Thoracic aorta (tissue), 2 donors: ENCODE measurements at regions not wholly inside any gene's neighbourhood (a gene's known extent, or its start where the extent isn't known, plus 50 kb on each side); places are given as distances from the start of the nearest gene placed in this dataset.

Source experiments
- ATAC-seq: fragments of 150-250 bp; one replicate; pipeline ENCODE4 v1.8.0; 2017; ENCODE audit warnings: low read depth; ENCODE audit not compliant: insufficient number of reproducible peaks, low FRiP score
- DNase-seq: peaks from one replicate; pipeline ENCODE4 v3.0.0-alpha.2; 2020; ENCODE audit warnings: low spot score
- H3K27ac ChIP-seq, 2 donors: fragments of 200-600 bp; sonication (generic); 1 replicate in 1 of 2; 2 replicates in 1 of 2; pipeline ENCODE4 v1.5.1; 2016; ENCODE audit warnings: mild to moderate bottlenecking in 2 of 2, moderate library complexity in 2 of 2
- H3K27me3 ChIP-seq: fragments of 200-600 bp; sonication (generic); replicated peaks from 2 replicates; pipeline ENCODE4 v1.6.0; 2016; ENCODE audit warnings: mild to moderate bottlenecking; ENCODE audit not compliant: insufficient read depth
- H3K36me3 ChIP-seq: fragments of 200-600 bp; sonication (generic); one replicate; pipeline ENCODE4 v1.5.1; 2016
- H3K4me1 ChIP-seq, 2 donors: fragments of 200-600 bp; sonication (generic); 1 replicate in 1 of 2; 2 replicates in 1 of 2; pipeline versions ENCODE4 v1.5.1 to v1.6.0; 2016; ENCODE audit warnings: low read depth in 2 of 2, mild to moderate bottlenecking in 1 of 2; ENCODE audit not compliant: control insufficient read depth in 1 of 2
- H3K4me3 ChIP-seq: fragments of 200-600 bp; sonication (generic); 2 replicates; pipeline ENCODE4 v1.5.1; 2016; ENCODE audit warnings: mild to moderate bottlenecking
- H3K9me3 ChIP-seq: fragments of 200-600 bp; sonication (generic); 2 replicates; pipeline ENCODE4 v1.5.1; 2016
- TF ChIP-seq, protein P1 (sequence below): fragments of 200-600 bp; sonication (generic); IDR thresholded peaks from one replicate; pipeline ENCODE4 v1.5.1; 2019; ENCODE audit warnings: antibody characterized with exemption

DNA sequence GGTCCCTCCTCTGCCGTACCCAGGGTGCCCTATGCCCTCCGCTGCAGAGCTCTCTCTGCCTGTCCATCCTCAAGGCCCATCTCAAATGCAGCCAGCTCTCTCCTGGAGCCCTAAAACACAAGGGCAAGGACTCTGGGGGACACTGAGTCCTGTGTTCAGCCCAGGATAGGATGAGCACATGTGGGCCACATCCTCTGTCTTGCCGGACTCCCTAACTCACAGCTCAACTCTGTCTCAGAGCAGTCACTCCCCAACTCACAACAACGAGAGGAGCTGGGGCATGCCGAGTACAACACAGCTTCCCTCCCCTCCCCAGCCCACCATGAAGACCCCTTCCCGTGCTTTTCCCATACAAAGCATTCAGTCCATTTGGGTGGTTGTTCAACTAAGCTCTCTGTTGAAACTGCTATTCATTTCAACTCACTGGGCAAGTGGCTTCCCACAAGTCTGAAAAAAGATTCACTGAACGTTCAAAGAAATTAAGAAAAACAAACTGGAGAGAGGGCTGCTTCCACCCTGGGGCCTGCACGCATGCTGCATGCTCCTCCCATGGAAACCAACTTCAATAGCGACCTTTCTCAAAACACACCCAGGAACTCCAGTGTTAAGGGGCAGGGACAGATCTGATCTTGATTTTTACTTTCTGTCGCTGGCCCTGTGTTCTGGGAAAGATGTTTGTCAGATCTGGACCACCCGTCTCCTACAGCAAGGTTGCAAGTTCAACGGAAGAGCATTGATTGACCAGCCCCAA, 124.3 kb upstream of the IGF1R start:
- peak overlapping the region; percentile 89 to 93 for H3K27ac ChIP-seq
- no peak overlapping the region for H3K4me3 ChIP-seq
- no peaks in the 10 kb centered on the region for H3K36me3 ChIP-seq
- no peaks in the 10 kb centered on the region for H3K27me3 ChIP-seq
- no peaks in the 10 kb centered on the region for H3K9me3 ChIP-seq
- no peak for DNase-seq
- peaks cover 13 to 35% of the 10 kb centered on the region in 2 donors for H3K4me1 ChIP-seq
- TF ChIP-seq, protein P1, sequence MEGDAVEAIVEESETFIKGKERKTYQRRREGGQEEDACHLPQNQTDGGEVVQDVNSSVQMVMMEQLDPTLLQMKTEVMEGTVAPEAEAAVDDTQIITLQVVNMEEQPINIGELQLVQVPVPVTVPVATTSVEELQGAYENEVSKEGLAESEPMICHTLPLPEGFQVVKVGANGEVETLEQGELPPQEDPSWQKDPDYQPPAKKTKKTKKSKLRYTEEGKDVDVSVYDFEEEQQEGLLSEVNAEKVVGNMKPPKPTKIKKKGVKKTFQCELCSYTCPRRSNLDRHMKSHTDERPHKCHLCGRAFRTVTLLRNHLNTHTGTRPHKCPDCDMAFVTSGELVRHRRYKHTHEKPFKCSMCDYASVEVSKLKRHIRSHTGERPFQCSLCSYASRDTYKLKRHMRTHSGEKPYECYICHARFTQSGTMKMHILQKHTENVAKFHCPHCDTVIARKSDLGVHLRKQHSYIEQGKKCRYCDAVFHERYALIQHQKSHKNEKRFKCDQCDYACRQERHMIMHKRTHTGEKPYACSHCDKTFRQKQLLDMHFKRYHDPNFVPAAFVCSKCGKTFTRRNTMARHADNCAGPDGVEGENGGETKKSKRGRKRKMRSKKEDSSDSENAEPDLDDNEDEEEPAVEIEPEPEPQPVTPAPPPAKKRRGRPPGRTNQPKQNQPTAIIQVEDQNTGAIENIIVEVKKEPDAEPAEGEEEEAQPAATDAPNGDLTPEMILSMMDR = no peak
- ATAC-seq = no peak

DNA sequence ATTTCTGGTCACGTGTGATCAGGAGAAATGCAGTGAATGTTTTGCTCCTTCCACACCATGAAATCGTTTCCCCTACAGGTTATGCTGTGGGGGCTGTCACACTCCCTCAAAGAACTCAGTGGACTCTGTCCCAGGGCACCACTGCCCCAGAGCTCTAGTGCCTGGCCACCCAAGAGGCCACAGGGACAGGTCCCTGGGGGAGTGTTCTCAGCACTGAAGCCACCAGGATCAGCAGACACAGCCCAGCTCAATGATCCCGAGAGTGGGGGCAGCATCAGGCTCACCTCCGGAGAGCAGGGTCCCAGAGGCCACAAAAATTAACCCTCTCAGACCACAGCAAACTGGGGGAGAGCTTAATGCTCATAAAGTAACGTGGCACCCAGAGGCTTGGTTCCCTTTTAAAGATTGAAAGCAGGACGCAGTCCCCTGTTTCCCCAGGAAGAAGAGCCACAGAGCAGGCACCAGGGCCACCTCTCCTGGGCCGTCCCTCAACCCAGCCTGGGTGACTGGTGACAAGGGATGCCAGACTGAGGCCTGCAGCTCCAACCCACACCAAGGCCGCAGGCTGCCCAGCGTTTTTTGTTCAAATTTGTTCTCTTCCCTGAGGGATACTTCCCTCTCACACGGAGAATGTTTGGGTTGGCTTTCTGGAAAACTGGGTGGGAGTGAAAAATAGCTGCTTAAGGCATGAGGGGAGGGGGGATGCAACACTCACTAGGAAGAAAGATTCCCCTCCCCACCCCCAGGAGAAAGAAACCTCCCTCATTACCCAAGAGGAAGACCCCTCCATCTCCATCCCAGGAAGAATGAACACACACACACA, 123.3 kb upstream of the IGF1R start:
- Histone ChIP-seq H3K27ac (peak overlapping the region; percentile 89 to 93), H3K4me1 (peaks cover 13 to 32% of the 10 kb centered on the region in 2 donors), H3K27me3 (no peaks in the 10 kb centered on the region), H3K4me3 (peak overlapping the region; percentile 60), H3K9me3 (no peaks in the 10 kb centered on the region), H3K36me3 (no peaks in the 10 kb centered on the region)
- TF ChIP-seq, protein P1 = no peak
- ATAC-seq = no peak
- no peak for DNase-seq

DNA sequence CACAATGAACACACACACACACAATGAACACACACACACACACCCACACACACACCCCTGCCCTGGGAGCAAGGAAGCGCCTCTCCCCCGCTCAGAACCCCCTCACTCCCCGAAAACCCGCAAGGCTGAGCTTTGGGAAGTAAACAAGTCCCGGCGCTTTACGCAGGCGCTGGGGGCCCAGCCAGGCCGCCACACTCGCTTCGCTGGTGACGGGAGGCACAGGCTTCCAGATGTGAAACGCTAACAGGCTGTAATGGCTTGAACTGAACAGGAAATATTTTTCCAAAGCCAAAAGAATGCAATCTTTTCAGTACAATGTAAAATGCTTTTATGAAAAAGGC, 122.7 kb upstream of the IGF1R start:
- Histone ChIP-seq H3K27me3 (no peaks in the 10 kb centered on the region), H3K4me3 (peak overlapping the region; percentile 60), H3K36me3 (no peaks in the 10 kb centered on the region), H3K27ac (peak overlapping the region; percentile 89 to 93), H3K4me1 (peaks cover 13 to 32% of the 10 kb centered on the region in 2 donors), H3K9me3 (no peaks in the 10 kb centered on the region)
- no peak for ATAC-seq
- TF ChIP-seq, protein P1 = no peak
- DNase-seq = no peak

DNA sequence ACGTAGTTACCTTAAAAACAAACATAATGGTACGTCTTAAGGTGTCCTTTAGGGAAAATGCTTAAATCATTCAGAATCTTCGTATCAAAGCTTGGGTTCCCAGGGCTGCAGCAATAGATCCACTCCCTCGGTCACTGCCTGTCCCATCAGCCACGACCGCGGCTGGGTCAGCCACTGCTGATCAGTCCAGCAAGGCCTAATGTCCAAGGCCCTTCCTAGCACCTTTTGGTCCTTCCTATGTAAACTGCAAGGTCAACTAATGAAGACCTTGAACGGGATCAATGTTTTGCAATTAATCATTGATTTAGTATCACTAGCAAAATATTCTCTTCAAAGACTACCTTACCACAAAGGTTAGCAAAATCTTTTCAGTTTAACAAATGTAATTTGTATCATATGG, 122.2 kb upstream of the IGF1R start:
- TF ChIP-seq, protein P1 = no peak
- DNase-seq (no peak), ATAC-seq (no peak)
- no peaks in the 10 kb centered on the region for H3K36me3 ChIP-seq
- peak overlapping the region; percentile 60 for H3K4me3 ChIP-seq
- peaks cover 13 to 32% of the 10 kb centered on the region in 2 donors for H3K4me1 ChIP-seq
- H3K27ac ChIP-seq = peak overlapping the region; percentile 89 to 93
- no peaks in the 10 kb centered on the region for H3K27me3 ChIP-seq
- no peaks in the 10 kb centered on the region for H3K9me3 ChIP-seq

DNA sequence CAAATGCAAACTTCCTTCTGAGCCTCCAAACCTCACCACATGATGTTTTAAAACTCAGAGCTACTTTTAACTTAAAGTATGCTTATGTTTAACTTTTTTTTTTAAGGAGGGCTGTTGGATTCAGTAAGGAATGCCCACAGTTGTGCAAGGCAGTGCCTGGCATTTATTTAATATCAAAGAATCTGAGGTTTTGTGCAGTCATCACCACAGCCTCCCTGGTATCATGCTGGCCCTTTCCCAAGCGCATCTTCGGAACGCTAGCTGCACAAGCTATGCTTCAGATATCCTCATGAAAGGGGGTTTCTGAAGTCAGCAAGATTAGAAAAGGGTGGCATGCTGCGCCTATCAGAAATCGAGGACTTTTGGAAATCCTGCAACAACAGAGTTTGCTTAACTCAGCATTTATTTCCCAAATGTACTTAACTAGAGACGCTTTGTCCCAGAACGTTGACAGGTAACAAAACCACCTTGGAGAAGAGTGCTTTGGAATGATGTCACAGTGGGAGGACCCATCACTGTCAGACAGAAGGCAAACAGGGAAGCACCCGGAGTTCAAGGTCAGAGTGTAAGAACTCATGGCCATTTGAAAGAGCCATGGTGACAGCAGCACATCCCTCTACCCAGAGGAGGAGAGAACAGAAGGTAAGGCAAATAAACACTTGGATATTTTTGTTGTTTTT, 120.2 kb upstream of the IGF1R start:
- TF ChIP-seq, protein P1 = no peak
- no peaks in the 10 kb centered on the region for H3K9me3 ChIP-seq
- no peaks in the 10 kb centered on the region for H3K36me3 ChIP-seq
- DNase-seq (no peak), ATAC-seq (no peak)
- H3K4me3 ChIP-seq = no peak overlapping the region
- H3K4me1 ChIP-seq = peaks cover 13 to 32% of the 10 kb centered on the region in 2 donors
- H3K27ac ChIP-seq = no peak overlapping the region
- no peaks in the 10 kb centered on the region for H3K27me3 ChIP-seq
